ENCODE measurements at regions not wholly inside any gene's neighbourhood (a gene's known extent, or its start where the extent isn't known, plus 50 kb on each side); places are given as distances from the start of the nearest gene placed in this dataset.
"Not testable (repeated sequence)": the region's sequence is repeated elsewhere in the genome, so short reads cannot be mapped to it uniquely, and the experiment has no call there.

DNA sequence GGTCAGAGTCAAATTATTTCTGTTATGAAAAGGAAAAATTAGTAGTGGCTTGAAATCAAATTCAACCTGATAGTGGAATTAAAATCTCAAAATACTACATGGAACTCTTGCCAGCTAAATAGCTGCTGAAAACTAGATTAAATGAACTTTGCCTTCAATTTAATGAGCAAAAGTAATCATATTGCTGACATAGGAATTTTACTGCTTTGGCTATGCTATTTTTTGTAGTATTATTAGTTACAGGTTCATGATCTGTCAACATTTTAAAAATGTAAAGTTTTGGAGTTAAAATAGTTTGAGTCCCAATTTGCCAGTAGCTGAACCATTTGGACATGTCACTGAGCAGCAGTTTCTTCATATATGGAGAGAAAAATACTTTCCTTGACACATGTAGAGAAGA is 81.4 kb downstream of the RERGL start:
- DNase-seq (ENCODE audit: low spot score) (no peak), ATAC-seq (no peak)

- ATAC-seq: no peak
- no peak for DNase-seq (ENCODE audit: low spot score)
Observed at GRCh38 chr12:17999174-17999801, 90.7 kb downstream of the RERGL start.

- ATAC-seq (peak; percentile 76), DNase-seq (ENCODE audit: low spot score) (no peak)
Observed at GRCh38 chr12:17992002-17992656, 97.9 kb downstream of the RERGL start.

DNA sequence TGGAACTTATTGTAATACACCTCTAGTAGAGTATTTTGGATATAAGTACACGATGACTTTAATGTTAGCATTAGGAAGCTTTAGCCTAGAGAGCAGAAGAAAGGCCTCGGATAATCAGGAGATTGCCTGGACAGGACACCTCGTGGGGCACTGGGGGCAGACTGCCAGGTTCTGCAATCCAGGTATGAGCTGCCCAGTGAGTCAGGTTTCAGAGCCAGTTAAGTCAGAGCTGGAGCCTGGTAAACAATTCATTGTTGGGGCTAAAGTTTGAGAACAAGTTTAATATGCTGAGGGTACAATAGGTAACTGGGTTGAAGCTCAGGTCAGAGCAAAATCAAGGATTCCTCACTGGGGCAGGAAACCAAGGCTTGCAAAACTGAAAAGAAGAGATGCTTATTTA is 107.4 kb downstream of the RERGL start:
- DNase-seq (ENCODE audit: low spot score): no peak
- ATAC-seq: no peak

DNA sequence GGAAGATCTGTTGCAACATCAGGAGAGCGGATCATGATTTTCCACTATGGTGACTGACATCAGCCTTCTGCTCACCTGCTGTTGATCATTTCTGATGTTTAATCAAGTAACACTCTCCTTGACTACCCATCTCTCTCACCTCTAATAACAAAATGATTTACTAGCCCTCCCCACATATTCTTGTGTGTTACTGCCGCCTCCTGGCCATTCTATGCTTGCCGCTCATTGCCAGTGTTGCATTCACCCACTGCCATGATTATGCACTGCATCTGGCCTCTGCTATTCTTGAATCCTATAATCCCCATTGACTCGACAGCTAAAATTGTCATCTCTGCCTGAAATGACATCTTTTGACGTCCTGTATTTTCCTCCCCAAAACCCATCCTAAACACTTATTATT is 113.8 kb downstream of the RERGL start:
- ATAC-seq (no peak), DNase-seq (ENCODE audit: low spot score) (no peak)

DNA sequence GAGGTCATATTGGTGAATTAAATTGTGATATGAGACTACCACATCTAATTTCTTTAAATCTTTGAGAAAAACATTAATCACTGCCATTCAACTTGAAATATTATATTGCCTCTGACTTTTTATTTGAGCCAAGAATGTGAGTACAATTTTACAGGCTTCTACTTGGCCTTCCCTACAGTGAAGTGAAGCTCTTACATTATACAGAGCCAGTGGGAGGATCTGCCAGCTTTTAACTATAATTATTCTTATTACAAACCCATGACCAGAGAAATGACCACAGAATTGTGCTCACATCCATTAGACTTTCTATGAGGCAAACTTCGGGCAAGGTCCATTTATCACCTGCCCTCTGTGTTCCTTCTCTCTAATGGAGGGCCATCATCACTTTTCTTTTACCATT is 114.2 kb downstream of the RERGL start:
- no peak for ATAC-seq
- DNase-seq (ENCODE audit: low spot score): no peak

DNA sequence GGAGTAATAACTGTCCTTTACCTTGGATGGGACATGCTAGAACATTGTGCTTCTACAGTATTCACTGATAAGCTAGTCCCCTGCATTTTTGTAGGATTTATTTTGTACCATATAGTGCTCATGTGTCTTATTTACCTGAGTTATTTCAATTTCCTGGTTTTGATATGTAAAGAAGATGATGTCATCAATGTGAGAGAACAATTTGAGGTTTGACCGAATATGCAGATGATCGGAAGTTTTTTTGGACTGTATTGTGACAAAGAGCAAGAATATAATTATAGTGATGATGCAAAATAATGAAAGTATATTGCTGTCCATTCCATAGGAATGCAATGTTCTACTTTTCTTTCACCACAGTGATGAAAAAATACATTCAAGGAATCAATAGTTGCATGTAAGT is 114.8 kb downstream of the RERGL start:
- DNase-seq (ENCODE audit: low spot score) (no peak), ATAC-seq (no peak)

- no peak for DNase-seq (ENCODE audit: low spot score)
- no peak for ATAC-seq
Observed at GRCh38 chr12:17971850-17972249, 118.1 kb downstream of the RERGL start.

DNA sequence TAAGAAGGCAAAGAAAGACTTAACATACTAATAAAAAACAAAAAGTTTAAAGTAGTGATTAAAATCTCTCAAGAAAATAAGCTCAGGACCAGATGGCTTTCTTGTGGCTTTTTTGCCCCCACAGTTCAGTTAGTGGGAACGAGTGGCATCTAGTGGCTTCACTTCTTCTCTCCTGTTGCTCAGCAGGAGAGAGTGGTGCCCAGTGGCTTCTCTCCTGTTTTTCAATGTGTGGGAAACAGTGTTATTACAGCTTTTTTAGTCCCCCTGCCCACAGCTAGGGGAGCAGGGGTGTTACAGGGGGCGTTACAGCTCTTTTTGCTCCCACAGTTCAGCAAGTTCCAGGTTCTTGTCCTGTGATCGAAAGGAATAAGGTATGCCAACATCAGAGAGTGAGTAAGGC is 135.2 kb downstream of the RERGL start:
- DNase-seq (ENCODE audit: low spot score) (no peak), ATAC-seq (no peak)

GRCh38 chr12:17950898-17951297 is 139.1 kb downstream of the RERGL start:
- no peak for DNase-seq (ENCODE audit: low spot score)
- ATAC-seq: no peak

DNA sequence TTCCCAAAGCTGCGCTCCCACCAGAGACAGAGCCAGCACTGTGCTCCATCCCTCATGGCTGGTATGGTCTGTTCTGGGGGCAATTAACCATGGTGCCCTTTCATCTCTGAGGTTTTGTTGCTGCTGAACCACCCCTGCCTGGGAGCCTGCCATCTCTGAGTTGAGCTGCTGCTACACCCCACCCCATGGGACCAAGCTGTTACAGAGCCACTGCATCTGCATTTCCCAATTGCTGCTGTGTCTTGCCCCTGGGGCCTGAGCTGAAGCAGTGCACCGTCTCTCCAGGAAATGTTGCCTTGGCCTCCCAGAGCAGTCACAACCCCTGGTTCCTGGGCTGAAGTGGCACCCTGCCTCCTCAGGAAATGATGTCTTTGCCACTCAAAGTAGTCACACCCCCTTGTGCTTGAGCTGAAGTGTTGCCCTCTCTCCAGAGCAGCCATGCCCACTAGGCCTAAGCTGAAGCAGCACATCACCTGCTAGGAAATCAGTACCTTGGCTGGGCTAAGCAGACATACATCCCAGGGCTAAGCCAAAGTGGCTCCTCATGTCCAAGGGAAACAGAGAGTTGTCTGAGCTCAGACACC is 140.3 kb downstream of the RERGL start:
- ATAC-seq: no peak
- no peak for DNase-seq (ENCODE audit: low spot score)

DNA sequence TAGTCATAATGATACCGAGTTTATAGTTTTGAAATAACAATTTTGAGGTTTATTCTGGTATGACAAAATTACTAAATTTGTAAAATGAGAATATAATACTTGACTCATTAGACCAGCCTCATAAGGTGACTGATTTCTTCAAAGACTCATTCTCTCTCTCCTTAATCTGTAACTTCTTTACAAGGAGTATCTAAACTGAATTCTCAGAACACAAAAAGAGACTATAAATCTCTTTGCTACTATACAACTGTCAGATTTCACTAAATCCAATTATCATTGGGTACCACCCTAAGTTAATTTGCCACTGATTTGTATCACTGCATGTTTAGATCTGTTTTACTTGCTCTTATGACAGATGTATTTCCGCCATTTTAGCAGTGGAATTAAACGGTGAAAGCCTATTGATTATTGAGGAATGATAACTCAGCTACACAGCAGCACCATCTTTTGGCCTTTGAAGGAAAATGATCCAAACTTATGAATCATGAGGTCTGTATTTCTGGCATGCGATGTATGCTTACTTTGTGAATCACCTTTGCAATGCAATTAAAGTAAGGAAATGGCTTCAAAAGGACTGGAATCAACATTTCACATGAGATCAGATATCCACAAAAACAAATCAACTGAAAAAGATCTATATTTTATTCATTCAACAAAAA is 161.2 kb downstream of the RERGL start:
- ATAC-seq (no peak), DNase-seq (ENCODE audit: low spot score) (no peak)

DNA sequence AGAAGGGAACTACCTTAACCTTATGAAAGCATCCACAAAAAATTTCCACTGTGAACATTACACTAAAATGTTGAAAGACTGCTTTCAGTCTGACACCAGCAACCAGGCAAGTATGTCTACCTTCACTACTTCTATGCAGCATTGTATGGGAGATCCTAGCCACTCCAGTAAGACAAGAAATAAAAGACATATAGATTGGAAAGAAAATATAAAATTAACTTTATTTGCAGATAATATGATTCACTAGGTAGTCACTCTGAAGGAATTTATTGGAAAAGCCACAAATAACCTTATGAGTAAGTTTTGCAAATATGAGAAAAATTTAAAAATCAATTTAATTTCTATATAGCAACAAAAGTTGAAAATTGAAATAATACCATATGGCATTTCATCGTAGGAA is 172.0 kb downstream of the RERGL start:
- no peak for DNase-seq (ENCODE audit: low spot score)
- ATAC-seq: no peak

DNA sequence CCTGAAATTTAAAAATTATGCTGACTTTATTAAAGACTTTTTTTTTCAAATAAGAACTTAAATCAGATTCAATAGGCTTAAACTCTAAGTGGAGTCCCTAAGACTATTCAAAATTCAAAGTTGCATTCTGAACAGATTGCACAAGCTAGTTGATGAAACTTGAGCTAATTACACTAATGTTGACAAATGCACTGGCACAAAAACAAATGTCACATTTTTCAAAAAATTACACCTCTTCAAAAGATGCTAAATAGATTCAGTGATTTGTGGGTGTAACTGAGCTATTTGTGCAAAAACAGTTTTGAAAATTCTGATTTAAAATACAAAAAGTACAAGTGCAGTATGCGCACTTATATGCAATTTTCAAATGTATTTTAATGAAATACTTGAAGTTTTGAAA is 205.4 kb downstream of the RERGL start:
- DNase-seq (ENCODE audit: low spot score): no peak
- ATAC-seq: no peak

GRCh38 chr12:17878714-17879113 is 211.3 kb downstream of the RERGL start:
- ATAC-seq (no peak), DNase-seq (ENCODE audit: low spot score) (no peak)

GRCh38 chr12:17875230-17875629 is 214.8 kb downstream of the RERGL start:
- DNase-seq (ENCODE audit: low spot score) (no peak), ATAC-seq (no peak)

DNA sequence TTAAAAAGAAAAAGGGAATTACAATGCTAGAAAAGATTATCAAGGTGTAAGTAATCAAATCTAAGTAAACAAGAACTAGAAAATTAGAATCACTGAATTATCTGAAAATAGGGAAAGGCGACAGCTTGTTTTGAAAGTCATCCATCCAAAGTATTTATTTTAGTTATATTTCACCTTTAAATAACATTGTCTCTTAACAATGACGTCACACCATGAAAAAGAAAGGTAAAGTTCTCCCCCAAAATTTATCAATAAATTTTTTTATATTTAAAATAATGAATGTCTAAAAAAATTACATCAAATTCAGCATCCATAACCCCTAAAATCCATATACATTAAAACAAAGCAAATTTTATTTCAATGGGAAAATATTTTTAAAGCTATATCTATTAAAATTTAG is 223.2 kb downstream of the RERGL start:
- no peak for ATAC-seq

GRCh38 chr12:17855548-17855947 is 234.4 kb downstream of the RERGL start:
- DNase-seq (ENCODE audit: low spot score): not testable (repeated sequence)

More for the DNA sequence above, 223.2 kb downstream of the RERGL start:
- DNase-seq (ENCODE audit: low spot score): no peak

GRCh38 chr12:17853054-17853453 is 236.9 kb downstream of the RERGL start:
- no peak for DNase-seq (ENCODE audit: low spot score)
- no peak for ATAC-seq

More at GRCh38 chr12:17855548-17855947, 234.4 kb downstream of the RERGL start:
- ATAC-seq: not testable (repeated sequence)

DNA sequence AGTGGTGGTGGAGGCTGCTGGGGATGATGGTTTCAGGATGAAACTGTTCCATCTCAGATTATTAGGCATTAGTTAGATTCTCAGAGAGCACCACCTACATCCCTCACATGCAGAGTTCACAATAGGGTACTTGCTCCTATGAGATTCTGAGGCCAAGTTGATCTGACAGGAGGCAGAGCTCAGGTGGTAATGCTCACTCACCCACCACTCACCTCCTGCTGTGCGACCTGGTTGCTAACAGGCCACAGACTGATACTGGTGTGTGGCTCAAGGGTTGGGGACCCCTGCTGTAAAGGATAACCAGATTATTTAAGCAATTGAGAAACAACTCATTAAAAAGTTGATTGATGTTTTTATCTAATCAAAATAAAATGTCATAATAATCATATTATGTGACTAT is 248.5 kb downstream of the RERGL start:
- ATAC-seq (no peak), DNase-seq (ENCODE audit: low spot score) (no peak)

DNA sequence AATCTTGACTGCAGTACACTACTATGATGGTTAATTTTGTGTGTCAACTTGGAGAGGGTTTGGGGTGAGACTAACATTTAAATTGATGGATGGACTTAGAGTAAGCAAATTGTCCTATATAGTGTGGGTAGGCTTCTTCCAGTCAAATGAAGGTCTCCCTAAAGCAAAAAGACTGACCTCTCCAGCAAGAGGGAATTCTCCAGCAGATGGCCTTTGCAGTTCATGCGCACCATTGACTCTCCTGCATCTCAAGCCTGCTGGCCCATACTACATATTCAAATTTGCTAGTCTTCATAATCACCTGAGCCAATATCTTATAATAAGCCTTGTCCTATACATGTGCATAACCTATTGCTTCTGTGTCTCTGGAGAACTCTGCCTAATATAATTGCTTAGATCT is 260.2 kb downstream of the RERGL start:
- ATAC-seq (no peak), DNase-seq (ENCODE audit: low spot score) (no peak)

GRCh38 chr12:17818931-17819330 is 271.1 kb downstream of the RERGL start:
- DNase-seq (ENCODE audit: low spot score): no peak

More at GRCh38 chr12:17818931-17819330, 271.1 kb downstream of the RERGL start:
- no peak for ATAC-seq
